B cell (primary cell): ENCODE measurements at regions not wholly inside any gene's neighbourhood (a gene's known extent, or its start where the extent isn't known, plus 50 kb on each side); places are given as distances from the start of the nearest gene placed in this dataset.

Experiments
- CTCF ChIP-seq: fragments of 200-600 bp; IDR thresholded peaks from one replicate; pipeline ENCODE4 v1.8.0; 2022; ENCODE audit warnings: antibody characterized with exemption, mild to moderate bottlenecking
- EZH2 ChIP-seq: IDR thresholded peaks from 2 replicates; pipeline ENCODE4 v1.6.1; 2012; ENCODE audit warnings: borderline replicate concordance, low read depth, mild to moderate bottlenecking, moderate library complexity, low read length; ENCODE audit not compliant: insufficient read depth, poor library complexity, severe bottlenecking

GRCh38 chr18:5640939-5641338 lies 97.1 kb upstream of the EPB41L3 start:
- TF ChIP-seq CTCF (no peak), EZH2 (no peak)
